A673 (cell line): ENCODE measurements at regions not wholly inside any gene's neighbourhood (a gene's known extent, or its start where the extent isn't known, plus 50 kb on each side); places are given as distances from the start of the nearest gene placed in this dataset.

Experiments used
- BruUV-seq: library from RNA; stranded (reverse); fragments of 400-500 nt; replicated peaks from 2 replicates; lab custom pipeline; 2021; lab: Mats Ljungman, UMichigan
- CTCF ChIA-PET: fragments of 300-600 bp; sonication (Branson Sonifier 250); formaldehyde crosslinking; loops from one replicate; lab custom pipeline; 2022; ENCODE audit warnings: antibody characterized with exemption; lab: Charles Lee
- POLR2A ChIA-PET: fragments of 300-600 bp; sonication (Branson Sonifier 250); formaldehyde crosslinking; loops from one replicate; lab custom pipeline; 2022; ENCODE audit warnings: antibody characterized with exemption; ENCODE audit not compliant: low non-redundant PET; lab: Charles Lee
- DNase-seq: peaks from one replicate; pipeline ENCODE4 v3.0.0-alpha.2; 2015; ENCODE audit warnings: low spot score
- H3K27ac ChIP-seq: fragments of 200-600 bp; sonication (generic); 2 replicates; pipeline ENCODE4 v1.5.1; 2016; ENCODE audit warnings: mixed run types, low read depth, mild to moderate bottlenecking, mixed read lengths, antibody characterized with exemption, low read length; ENCODE audit not compliant: poor library complexity, severe bottlenecking
- H3K27me3 ChIP-seq: fragments of 200-600 bp; sonication (generic); replicated peaks from 2 replicates; pipeline ENCODE4 v1.6.1; 2017; ENCODE audit warnings: mixed run types, low read depth, mild to moderate bottlenecking, mixed read lengths, antibody characterized with exemption, low read length; ENCODE audit not compliant: insufficient read depth, poor library complexity
- H3K36me3 ChIP-seq: fragments of 200-600 bp; sonication (generic); 2 replicates; pipeline ENCODE4 v1.6.1; 2016; ENCODE audit warnings: mixed run types, mild to moderate bottlenecking, mixed read lengths, antibody characterized with exemption, low read length; ENCODE audit not compliant: insufficient read depth, poor library complexity, severe bottlenecking
- H3K4me1 ChIP-seq: fragments of 200-600 bp; sonication (generic); 2 replicates; pipeline ENCODE4 v1.6.1; 2017; ENCODE audit warnings: mixed run types, mild to moderate bottlenecking, mixed read lengths, antibody characterized with exemption, low read length; ENCODE audit not compliant: insufficient read depth, poor library complexity, severe bottlenecking
- H3K4me3 ChIP-seq: fragments of 200-600 bp; sonication (generic); 2 replicates; pipeline ENCODE4 v1.5.1; 2016; ENCODE audit warnings: low read depth, mixed run types, mild to moderate bottlenecking, mixed read lengths, low read length; ENCODE audit not compliant: poor library complexity, severe bottlenecking
- H3K9me3 ChIP-seq: fragments of 200-600 bp; sonication (generic); 2 replicates; pipeline ENCODE4 v1.6.1; 2016; ENCODE audit warnings: mixed run types, low read depth, mild to moderate bottlenecking, mixed read lengths, antibody characterized with exemption, low read length; ENCODE audit not compliant: poor library complexity, severe bottlenecking
- EZH2 ChIP-seq: fragments of 200-600 bp; sonication (generic); IDR thresholded peaks from 2 replicates; pipeline ENCODE4 v1.6.1; 2017; ENCODE audit warnings: borderline replicate concordance, low read depth, mild to moderate bottlenecking, mixed read lengths, antibody characterized with exemption, low read length; ENCODE audit not compliant: poor library complexity, severe bottlenecking
- intact Hi-C: fragments of 100-400 bp; cut with micrococcal nuclease; formaldehyde crosslinking; loops from one replicate; pipeline ENCODE4 v1.10.0; 2022; ENCODE audit not compliant: unreplicated experiment
- TF ChIP-seq, protein P1 (sequence below): fragments of 300-800, 200-600 bp; sonication (generic); conservative IDR thresholded peaks from 2 replicates; pipeline ENCODE4 v1.5.1; 2017; ENCODE audit warnings: low read depth, mild to moderate bottlenecking, antibody characterized with exemption, low read length, moderate library complexity, mixed read lengths

DNA sequence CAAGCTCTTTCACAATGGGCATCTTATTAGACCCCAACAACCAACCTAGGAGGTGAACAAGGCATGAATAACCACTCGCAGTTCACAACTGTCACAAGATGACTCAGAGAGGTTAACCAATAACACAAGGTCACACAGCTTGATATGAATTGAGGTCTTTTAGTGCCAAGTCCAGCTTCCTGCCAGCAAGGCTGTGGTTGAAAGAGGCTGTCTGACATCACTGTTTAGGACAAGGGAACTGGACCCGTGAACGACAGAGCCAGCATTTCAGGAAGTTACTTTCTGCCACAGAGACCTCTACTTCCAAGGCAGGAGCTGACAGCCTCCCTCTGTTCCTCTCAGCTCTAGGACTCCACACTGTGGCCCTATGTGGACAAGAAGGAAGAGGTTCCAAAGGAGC is 53.4 kb upstream of the ALDH1B1 start:
- CTCF ChIA-PET, result no interaction called here
- TF ChIP-seq EZH2, result no peak
- TF ChIP-seq, protein P1, sequence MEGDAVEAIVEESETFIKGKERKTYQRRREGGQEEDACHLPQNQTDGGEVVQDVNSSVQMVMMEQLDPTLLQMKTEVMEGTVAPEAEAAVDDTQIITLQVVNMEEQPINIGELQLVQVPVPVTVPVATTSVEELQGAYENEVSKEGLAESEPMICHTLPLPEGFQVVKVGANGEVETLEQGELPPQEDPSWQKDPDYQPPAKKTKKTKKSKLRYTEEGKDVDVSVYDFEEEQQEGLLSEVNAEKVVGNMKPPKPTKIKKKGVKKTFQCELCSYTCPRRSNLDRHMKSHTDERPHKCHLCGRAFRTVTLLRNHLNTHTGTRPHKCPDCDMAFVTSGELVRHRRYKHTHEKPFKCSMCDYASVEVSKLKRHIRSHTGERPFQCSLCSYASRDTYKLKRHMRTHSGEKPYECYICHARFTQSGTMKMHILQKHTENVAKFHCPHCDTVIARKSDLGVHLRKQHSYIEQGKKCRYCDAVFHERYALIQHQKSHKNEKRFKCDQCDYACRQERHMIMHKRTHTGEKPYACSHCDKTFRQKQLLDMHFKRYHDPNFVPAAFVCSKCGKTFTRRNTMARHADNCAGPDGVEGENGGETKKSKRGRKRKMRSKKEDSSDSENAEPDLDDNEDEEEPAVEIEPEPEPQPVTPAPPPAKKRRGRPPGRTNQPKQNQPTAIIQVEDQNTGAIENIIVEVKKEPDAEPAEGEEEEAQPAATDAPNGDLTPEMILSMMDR, result no peak
- Histone ChIP-seq H3K4me1 (no peaks in the 10 kb centered on the region), H3K27me3 (no peaks in the 10 kb centered on the region), H3K27ac (no peak overlapping the region), H3K4me3 (no peak overlapping the region), H3K9me3 (no peaks in the 10 kb centered on the region), H3K36me3 (no peaks in the 10 kb centered on the region)
- intact Hi-C loops, result no loop called here
- DNase-seq, result no peak
- no TSS peak for BruUV-seq
- POLR2A ChIA-PET, result no interaction called here

DNA sequence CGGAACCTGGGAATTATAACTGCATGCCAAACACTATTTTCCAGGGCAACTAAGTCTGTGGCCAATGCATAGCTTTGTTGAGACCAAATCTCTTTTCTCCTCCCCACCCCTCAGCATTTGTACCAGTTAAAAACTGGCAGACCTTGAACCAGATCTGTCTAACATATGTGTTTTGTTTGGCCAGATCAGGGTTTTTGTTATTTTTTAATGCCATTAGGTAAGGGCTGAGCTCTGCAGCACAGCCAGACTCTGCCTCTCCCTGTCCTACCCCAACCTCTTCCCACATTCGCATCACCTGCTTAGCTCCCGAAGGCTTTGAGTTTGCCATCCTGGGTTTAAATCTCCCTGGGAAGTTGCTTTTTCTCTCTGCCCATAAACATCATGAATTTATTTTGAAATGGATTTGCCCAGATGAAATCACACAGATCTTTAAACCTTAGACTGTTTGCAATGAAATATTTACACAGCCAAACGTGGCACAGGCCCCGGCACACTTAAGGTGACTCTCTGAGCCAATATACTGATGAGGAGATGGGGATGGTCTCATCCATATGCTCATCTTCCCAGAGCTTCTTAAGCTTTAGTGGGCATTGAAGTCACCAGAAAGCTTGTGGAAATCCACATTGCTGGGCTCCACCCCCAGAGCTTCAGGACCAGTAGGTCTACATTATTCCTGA is 54.0 kb upstream of the ALDH1B1 start:
- intact Hi-C loops, result no loop called here
- Histone ChIP-seq H3K4me3 (no peak overlapping the region), H3K27ac (no peak overlapping the region), H3K9me3 (no peaks in the 10 kb centered on the region), H3K4me1 (no peaks in the 10 kb centered on the region), H3K27me3 (no peaks in the 10 kb centered on the region), H3K36me3 (no peaks in the 10 kb centered on the region)
- BruUV-seq, result no TSS peak
- CTCF ChIA-PET, result no interaction called here
- no peak for TF ChIP-seq EZH2
- TF ChIP-seq, protein P1, result no peak
- POLR2A ChIA-PET, result no interaction called here
- no peak for DNase-seq

DNA sequence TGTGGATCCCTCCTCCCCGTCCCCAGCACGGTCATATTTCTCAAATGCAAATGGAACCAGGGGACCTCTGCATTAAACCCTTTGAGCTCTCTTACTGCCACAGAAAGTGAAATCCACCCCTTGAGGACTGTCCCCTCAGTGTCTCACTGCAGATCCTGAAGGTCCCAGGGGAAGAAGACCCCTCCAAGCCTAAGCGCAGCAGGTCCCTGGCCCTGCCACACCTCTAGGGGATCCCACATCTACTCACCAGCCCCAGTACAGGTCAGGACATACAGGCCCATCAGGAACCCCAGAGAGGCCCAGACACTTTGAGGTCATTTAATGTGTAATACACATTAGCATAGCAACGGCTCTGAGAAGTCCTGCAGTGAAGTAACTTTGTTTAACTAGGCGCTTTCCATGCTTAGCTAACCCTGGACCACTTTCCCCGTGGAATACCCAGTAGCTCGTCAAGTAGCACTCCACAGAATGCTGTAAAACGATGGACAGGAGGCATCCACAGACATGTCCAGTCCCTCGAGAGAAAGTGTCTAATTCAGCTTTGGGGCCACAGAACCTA is 54.7 kb upstream of the ALDH1B1 start:
- H3K9me3 ChIP-seq, result no peaks in the 10 kb centered on the region
- intact Hi-C loops, result no loop called here
- H3K27me3 ChIP-seq, result no peaks in the 10 kb centered on the region
- ChIA-PET CTCF (no interaction called here), POLR2A (no interaction called here)
- DNase-seq, result no peak
- no peaks in the 10 kb centered on the region for H3K36me3 ChIP-seq
- no peak overlapping the region for H3K27ac ChIP-seq
- no peak overlapping the region for H3K4me3 ChIP-seq
- no peaks in the 10 kb centered on the region for H3K4me1 ChIP-seq
- no peak for TF ChIP-seq EZH2
- TF ChIP-seq, protein P1, result no peak
- no TSS peak for BruUV-seq
